SK-N-SH (cell line): ENCODE measurements at regions not wholly inside any gene's neighbourhood (a gene's known extent, or its start where the extent isn't known, plus 50 kb on each side); places are given as distances from the start of the nearest gene placed in this dataset.

Experiments used
- CTCF ChIA-PET: fragments of 300-600, 350-600 bp; formaldehyde crosslinking; extraction: SDS; loops from one replicate; lab custom pipeline; 2021; lab: Yijun Ruan, JAX
- POLR2A ChIA-PET: fragments of 350-600 bp; sonication (Branson Sonifier 250); formaldehyde crosslinking; extraction: SDS; loops from one replicate; lab custom pipeline; 2020; ENCODE audit warnings: antibody characterized with exemption, inconsistent platforms; lab: Yijun Ruan, JAX
- DNase-seq: peaks from one replicate; pipeline ENCODE4 v3.0.0; 2012
- H2AFZ ChIP-seq: fragments of 200-600 bp; sonication (generic); 2 replicates; pipeline ENCODE4 v1.8.1; 2016; ENCODE audit warnings: antibody characterized with exemption, mild to moderate bottlenecking, low read depth
- H3F3A ChIP-seq: fragments of 200-600 bp; sonication (generic); replicated peaks from 2 replicates; pipeline ENCODE3; 2016; ENCODE audit warnings: antibody characterized with exemption, mild to moderate bottlenecking; ENCODE audit not compliant: insufficient read depth
- H3K27ac ChIP-seq, 2 experiments: fragments of 200-500 bp in 1 of 2; fragments of 200-600 bp in 1 of 2; sonication (Bioruptor generic) in 1 of 2; sonication (generic), shearing (Covaris generic) in 1 of 2; 2 replicates each; pipeline versions ENCODE4 v1.5.1 to v1.6.1; 2014 to 2016; ENCODE audit warnings: low read depth in 2 of 2, inconsistent platforms in 1 of 2, low read length in 1 of 2, mild to moderate bottlenecking in 1 of 2, mixed read lengths in 1 of 2
- H3K27me3 ChIP-seq: fragments of 200-600 bp; sonication (generic), shearing (Covaris generic); 2 replicates; pipeline ENCODE4 v1.6.1; 2016; ENCODE audit warnings: mixed run types; ENCODE audit not compliant: insufficient read depth
- H3K36me3 ChIP-seq, 2 experiments: fragments of 200-500 bp in 1 of 2; fragments of 200-600 bp in 1 of 2; sonication (Bioruptor generic) in 1 of 2; sonication (generic) in 1 of 2; replicated peaks in 1 of 2; 2 replicates each; pipeline versions ENCODE3 to v1.5.1; 2014 to 2016; ENCODE audit warnings: low read length in 1 of 2, mild to moderate bottlenecking in 1 of 2; ENCODE audit not compliant: insufficient read depth in 2 of 2, control insufficient read depth in 1 of 2
- H3K4me1 ChIP-seq, 2 experiments: fragments of 200-500 bp in 1 of 2; fragments of 200-600 bp in 1 of 2; sonication (Bioruptor generic) in 1 of 2; sonication (generic), shearing (Covaris generic) in 1 of 2; 2 replicates each; pipeline versions ENCODE4 v1.5.1 to v1.6.1; 2014 to 2016; ENCODE audit warnings: low read depth in 1 of 2, low read length in 1 of 2, mixed run types in 1 of 2; ENCODE audit not compliant: insufficient read depth in 2 of 2, control insufficient read depth in 1 of 2
- H3K4me2 ChIP-seq: fragments of 200-600 bp; sonication (generic), shearing (Covaris generic); 2 replicates; pipeline ENCODE4 v1.6.1; 2017; ENCODE audit warnings: mixed run types
- H3K4me3 ChIP-seq, 2 experiments: fragments of 200-500 bp in 1 of 2; fragments of 200-600 bp in 1 of 2; sonication (Bioruptor generic) in 1 of 2; sonication (generic), shearing (Covaris generic) in 1 of 2; 2 replicates each; pipeline versions ENCODE4 v1.5.1 to v1.8.1; 2014 to 2016; ENCODE audit warnings: low read depth in 2 of 2, inconsistent platforms in 1 of 2, low read length in 1 of 2, mild to moderate bottlenecking in 1 of 2, mixed read lengths in 1 of 2, moderate library complexity in 1 of 2
- H3K79me2 ChIP-seq: fragments of 200-600 bp; sonication (generic); 2 replicates; pipeline ENCODE4 v1.8.1; 2017; ENCODE audit warnings: mild to moderate bottlenecking; ENCODE audit not compliant: insufficient read depth
- H3K9ac ChIP-seq: fragments of 200-600 bp; sonication (generic); 2 replicates; pipeline ENCODE4 v1.6.1; 2017; ENCODE audit warnings: mixed run types
- H3K9me2 ChIP-seq: fragments of 200-600 bp; sonication (generic); 2 replicates; pipeline ENCODE4 v1.6.1; 2017; ENCODE audit warnings: mixed run types
- H3K9me3 ChIP-seq: fragments of 200-600 bp; sonication (generic); 2 replicates; pipeline ENCODE4 v1.6.1; 2017; ENCODE audit warnings: mixed run types, mild to moderate bottlenecking, moderate library complexity
- H4K20me1 ChIP-seq: fragments of 200-600 bp; sonication (generic); 2 replicates; pipeline ENCODE4 v1.6.1; 2017; ENCODE audit warnings: mild to moderate bottlenecking, mixed run types; ENCODE audit not compliant: insufficient read depth
- EZH2phosphoT487 ChIP-seq: fragments of 200-600 bp; sonication (generic); IDR thresholded peaks from 2 replicates; pipeline ENCODE4 v1.6.1; 2017; ENCODE audit warnings: low read depth, mixed run types, mild to moderate bottlenecking, antibody characterized with exemption, moderate library complexity, borderline replicate concordance
- FOSL2 ChIP-seq: IDR thresholded peaks from 2 replicates; pipeline ENCODE4 v1.4.0; 2012; ENCODE audit warnings: low read depth, mild to moderate bottlenecking, moderate library complexity, borderline replicate concordance
- FOXJ3 ChIP-seq: sonication (generic); formaldehyde crosslinking; IDR thresholded peaks from 2 replicates; pipeline ENCODE4 v1.5.1; 2020; ENCODE audit warnings: mild to moderate bottlenecking, missing genetic modification reagents
- NRF1 ChIP-seq: IDR thresholded peaks from 2 replicates; pipeline ENCODE4 v1.6.1; 2012; ENCODE audit warnings: low read depth, mild to moderate bottlenecking, low read length
- RAD21 ChIP-seq: IDR thresholded peaks from 2 replicates; pipeline ENCODE4 v1.6.1; 2012; ENCODE audit warnings: mild to moderate bottlenecking, low read length
- RCOR1 ChIP-seq: fragments of 150-350 bp; IDR thresholded peaks from 2 replicates; pipeline ENCODE4 v1.6.1; 2017; ENCODE audit warnings: antibody characterized with exemption, low read length
- RXRA ChIP-seq: IDR thresholded peaks from 2 replicates; pipeline ENCODE4 v1.4.0; 2012; ENCODE audit warnings: low read depth, mild to moderate bottlenecking, borderline replicate concordance
- SIN3A ChIP-seq: IDR thresholded peaks from 2 replicates; pipeline ENCODE4 v1.6.1; 2012; ENCODE audit warnings: low read depth, mild to moderate bottlenecking, low read length, moderate library complexity, borderline replicate concordance
- SMC3 ChIP-seq: IDR thresholded peaks from 2 replicates; pipeline ENCODE4 v1.6.1; 2012; ENCODE audit warnings: low read depth, low read length, improper control_type of control experiment
- WGBS: methylation state at CpG from one replicate; pipeline ENCODE4 v1.1.6; 2017; ENCODE audit warnings: low lambda C conversion rate; 5-methylcytosine and 5-hydroxymethylcytosine counted together
- TF ChIP-seq, protein P1 (sequence below): IDR thresholded peaks from 2 replicates; pipeline ENCODE4 v1.6.1; 2012; ENCODE audit warnings: mild to moderate bottlenecking, low read depth, low read length, moderate library complexity
- TF ChIP-seq, protein P2 (sequence below): fragments of 150-350 bp; IDR thresholded peaks from 2 replicates; pipeline ENCODE4 v1.6.1; 2016; ENCODE audit warnings: mild to moderate bottlenecking, low read depth, low read length
- TF ChIP-seq, protein P3 (sequence below): IDR thresholded peaks from 2 replicates; pipeline ENCODE4 v1.4.0; 2012; ENCODE audit warnings: low read depth, borderline replicate concordance
- TF ChIP-seq, protein P4 (sequence below): fragments of 150-350 bp; IDR thresholded peaks from 2 replicates; pipeline ENCODE4 v1.6.1; 2017; ENCODE audit warnings: antibody characterized with exemption, low read length, low read depth, borderline replicate concordance

DNA sequence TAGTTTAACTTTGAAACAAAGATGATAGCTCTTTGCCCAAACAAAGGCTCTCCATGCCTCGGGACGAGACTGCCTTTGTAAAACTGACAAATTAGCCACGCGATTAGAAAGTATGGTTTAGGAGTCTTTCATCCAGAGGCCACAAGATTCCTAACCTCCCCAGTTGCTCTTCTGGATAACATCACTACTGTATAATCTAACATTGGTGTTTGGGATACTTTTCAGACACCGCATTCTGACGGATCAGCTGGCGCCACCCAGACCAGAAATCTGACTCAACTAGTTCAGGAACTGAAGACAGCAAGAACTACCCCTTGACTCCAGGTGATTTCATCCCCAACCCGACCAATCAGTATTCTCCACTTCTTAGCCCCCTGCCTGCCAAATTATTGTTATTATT lies 98.1 kb upstream of the TEX13D start:
- 40% methylated on average over 8 of the region's 8 CpGs for WGBS
- no peaks in the 10 kb centered on the region for H3K36me3 ChIP-seq
- no peaks in the 10 kb centered on the region for H4K20me1 ChIP-seq
- ChIA-PET POLR2A (no interaction called here), CTCF (no interaction called here)
- no peaks in the 10 kb centered on the region for H3F3A ChIP-seq
- TF ChIP-seq, protein P1, sequence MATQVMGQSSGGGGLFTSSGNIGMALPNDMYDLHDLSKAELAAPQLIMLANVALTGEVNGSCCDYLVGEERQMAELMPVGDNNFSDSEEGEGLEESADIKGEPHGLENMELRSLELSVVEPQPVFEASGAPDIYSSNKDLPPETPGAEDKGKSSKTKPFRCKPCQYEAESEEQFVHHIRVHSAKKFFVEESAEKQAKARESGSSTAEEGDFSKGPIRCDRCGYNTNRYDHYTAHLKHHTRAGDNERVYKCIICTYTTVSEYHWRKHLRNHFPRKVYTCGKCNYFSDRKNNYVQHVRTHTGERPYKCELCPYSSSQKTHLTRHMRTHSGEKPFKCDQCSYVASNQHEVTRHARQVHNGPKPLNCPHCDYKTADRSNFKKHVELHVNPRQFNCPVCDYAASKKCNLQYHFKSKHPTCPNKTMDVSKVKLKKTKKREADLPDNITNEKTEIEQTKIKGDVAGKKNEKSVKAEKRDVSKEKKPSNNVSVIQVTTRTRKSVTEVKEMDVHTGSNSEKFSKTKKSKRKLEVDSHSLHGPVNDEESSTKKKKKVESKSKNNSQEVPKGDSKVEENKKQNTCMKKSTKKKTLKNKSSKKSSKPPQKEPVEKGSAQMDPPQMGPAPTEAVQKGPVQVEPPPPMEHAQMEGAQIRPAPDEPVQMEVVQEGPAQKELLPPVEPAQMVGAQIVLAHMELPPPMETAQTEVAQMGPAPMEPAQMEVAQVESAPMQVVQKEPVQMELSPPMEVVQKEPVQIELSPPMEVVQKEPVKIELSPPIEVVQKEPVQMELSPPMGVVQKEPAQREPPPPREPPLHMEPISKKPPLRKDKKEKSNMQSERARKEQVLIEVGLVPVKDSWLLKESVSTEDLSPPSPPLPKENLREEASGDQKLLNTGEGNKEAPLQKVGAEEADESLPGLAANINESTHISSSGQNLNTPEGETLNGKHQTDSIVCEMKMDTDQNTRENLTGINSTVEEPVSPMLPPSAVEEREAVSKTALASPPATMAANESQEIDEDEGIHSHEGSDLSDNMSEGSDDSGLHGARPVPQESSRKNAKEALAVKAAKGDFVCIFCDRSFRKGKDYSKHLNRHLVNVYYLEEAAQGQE, result no peak
- TF ChIP-seq RXRA (no peak), SMC3 (no peak), FOXJ3 (CRISPR knock-in tag) (no peak), SIN3A (no peak), RAD21 (no peak), EZH2phosphoT487 (no peak), RCOR1 (no peak), NRF1 (no peak), FOSL2 (no peak)
- TF ChIP-seq, protein P2, sequence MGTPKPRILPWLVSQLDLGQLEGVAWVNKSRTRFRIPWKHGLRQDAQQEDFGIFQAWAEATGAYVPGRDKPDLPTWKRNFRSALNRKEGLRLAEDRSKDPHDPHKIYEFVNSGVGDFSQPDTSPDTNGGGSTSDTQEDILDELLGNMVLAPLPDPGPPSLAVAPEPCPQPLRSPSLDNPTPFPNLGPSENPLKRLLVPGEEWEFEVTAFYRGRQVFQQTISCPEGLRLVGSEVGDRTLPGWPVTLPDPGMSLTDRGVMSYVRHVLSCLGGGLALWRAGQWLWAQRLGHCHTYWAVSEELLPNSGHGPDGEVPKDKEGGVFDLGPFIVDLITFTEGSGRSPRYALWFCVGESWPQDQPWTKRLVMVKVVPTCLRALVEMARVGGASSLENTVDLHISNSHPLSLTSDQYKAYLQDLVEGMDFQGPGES, result no peak
- TF ChIP-seq, protein P3, sequence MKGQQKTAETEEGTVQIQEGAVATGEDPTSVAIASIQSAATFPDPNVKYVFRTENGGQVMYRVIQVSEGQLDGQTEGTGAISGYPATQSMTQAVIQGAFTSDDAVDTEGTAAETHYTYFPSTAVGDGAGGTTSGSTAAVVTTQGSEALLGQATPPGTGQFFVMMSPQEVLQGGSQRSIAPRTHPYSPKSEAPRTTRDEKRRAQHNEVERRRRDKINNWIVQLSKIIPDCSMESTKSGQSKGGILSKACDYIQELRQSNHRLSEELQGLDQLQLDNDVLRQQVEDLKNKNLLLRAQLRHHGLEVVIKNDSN, result no peak
- TF ChIP-seq, protein P4, sequence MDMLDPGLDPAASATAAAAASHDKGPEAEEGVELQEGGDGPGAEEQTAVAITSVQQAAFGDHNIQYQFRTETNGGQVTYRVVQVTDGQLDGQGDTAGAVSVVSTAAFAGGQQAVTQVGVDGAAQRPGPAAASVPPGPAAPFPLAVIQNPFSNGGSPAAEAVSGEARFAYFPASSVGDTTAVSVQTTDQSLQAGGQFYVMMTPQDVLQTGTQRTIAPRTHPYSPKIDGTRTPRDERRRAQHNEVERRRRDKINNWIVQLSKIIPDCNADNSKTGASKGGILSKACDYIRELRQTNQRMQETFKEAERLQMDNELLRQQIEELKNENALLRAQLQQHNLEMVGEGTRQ, result no peak
- no peak overlapping the region for H3K27ac ChIP-seq
- no peak overlapping the region for H3K4me2 ChIP-seq
- no peaks in the 10 kb centered on the region for H3K9me2 ChIP-seq
- H3K79me2 ChIP-seq, result no peaks in the 10 kb centered on the region
- H3K4me3 ChIP-seq, result no peak overlapping the region
- no peaks in the 10 kb centered on the region for H3K9me3 ChIP-seq
- no peak overlapping the region for H3K9ac ChIP-seq
- no peak for DNase-seq
- H2AFZ ChIP-seq, result no peak overlapping the region
- H3K4me1 ChIP-seq, result no peaks in the 10 kb centered on the region; a peak in 1 of 4 replicates
- no peaks in the 10 kb centered on the region; the same call in 1 of the 2 replicates for H3K27me3 ChIP-seq
